ENCODE measurements at regions not wholly inside any gene's neighbourhood (a gene's known extent, or its start where the extent isn't known, plus 50 kb on each side); places are given as distances from the start of the nearest gene placed in this dataset.

GRCh38 chr15:77901251-77901881 lies 176.1 kb downstream of the TBC1D2B start:
- no peak for TF ChIP-seq POLR2A (IDR thresholded peaks at IDR 0.05; ENCODE audit: low read length)
- TF ChIP-seq GATA1 (IDR thresholded peaks at IDR 0.05; ENCODE audit: low read depth, low read length) = no peak
